K562 (cell line): ENCODE measurements at regions not wholly inside any gene's neighbourhood (a gene's known extent, or its start where the extent isn't known, plus 50 kb on each side); places are given as distances from the start of the nearest gene placed in this dataset.
A peak's percentile ranks its signal among the peaks of the same experiment; 100 is the strongest.

ENCODE experiments used
- ATAC-seq: fragments of 200-7000 bp; cut with Tn5 transposase; 3 replicates; pipeline ENCODE4 v1.9.1; 2020; ENCODE audit warnings: moderate library complexity
- BruUV-seq: library from RNA; stranded (reverse); fragments of 400-500 nt; replicated peaks from 2 replicates; lab custom pipeline; 2021; lab: Mats Ljungman, UMichigan
- CTCF ChIA-PET: fragments of 300-600 bp; formaldehyde crosslinking; extraction: SDS; loops from one replicate; lab custom pipeline; 2021; ENCODE audit warnings: low intra/inter-chr PET ratio; lab: Yijun Ruan, JAX
- POLR2A ChIA-PET: fragments of 300-600, 350-650 bp; sonication (Branson Sonifier 250); formaldehyde crosslinking; extraction: SDS; loops from one replicate; lab custom pipeline; 2021; ENCODE audit warnings: antibody characterized with exemption, inconsistent platforms; lab: Yijun Ruan, JAX
- DNase-seq, 4 experiments: peaks; one replicate each; pipeline versions ENCODE4 v3.0.0 to v3.0.0-alpha.2; 2011 to 2018; ENCODE audit warnings: low spot score in 3 of 4, mixed read lengths in 3 of 4; ENCODE audit errors: extremely low read depth in 1 of 4
- FAIRE-seq: peaks from 2 replicates; lab custom pipeline; 2011; peaks lifted over from hg19 to GRCh38; lab: Jason Lieb, UNC
- H2AFZ ChIP-seq: 2 replicates; pipeline ENCODE4 v1.6.0; 2011; ENCODE audit warnings: low read depth, low read length, control low read depth, inconsistent platforms
- H3K27ac ChIP-seq: fragments of 200-600 bp; 3 replicates; pipeline ENCODE4 v1.8.0; 2011; ENCODE audit warnings: low read depth, mild to moderate bottlenecking, control low read depth, inconsistent platforms, low read length, moderate library complexity, mixed read lengths; ENCODE audit errors: extremely low read depth
- H3K27me3 ChIP-seq, 2 experiments: fragments of 300-600 bp in 1 of 2; 2 replicates in 1 of 2; 3 replicates in 1 of 2; pipeline versions ENCODE4 v1.6.0 to v1.8.0; 2011; ENCODE audit warnings: inconsistent platforms in 2 of 2, low read length in 2 of 2, mild to moderate bottlenecking in 1 of 2, mixed read lengths in 1 of 2, moderate library complexity in 1 of 2; ENCODE audit not compliant: control insufficient read depth in 2 of 2, insufficient read depth in 2 of 2
- H3K36me3 ChIP-seq: fragments of 300-600 bp; 3 replicates; pipeline ENCODE4 v1.8.0; 2011; ENCODE audit warnings: mild to moderate bottlenecking, low read length, inconsistent platforms; ENCODE audit not compliant: control insufficient read depth, insufficient read depth
- H3K4me1 ChIP-seq, 2 experiments: fragments of 200-600 bp in 1 of 2; replicated peaks in 1 of 2; 2 replicates in 1 of 2; 3 replicates in 1 of 2; pipeline versions ENCODE4 v1.5.1 to v1.8.0; 2011; ENCODE audit warnings: inconsistent platforms in 2 of 2, low read length in 2 of 2, mild to moderate bottlenecking in 1 of 2, mixed read lengths in 1 of 2, moderate library complexity in 1 of 2; ENCODE audit not compliant: control insufficient read depth in 2 of 2, insufficient read depth in 2 of 2
- H3K4me2 ChIP-seq: 2 replicates; pipeline ENCODE4 v1.6.1; 2011; ENCODE audit warnings: low read length, control low read depth, inconsistent platforms, mixed read lengths; ENCODE audit not compliant: insufficient read depth
- H3K4me3 ChIP-seq: fragments of 200-600 bp; sonication (generic), shearing (Covaris generic); 2 replicates; pipeline ENCODE4 v1.5.1; 2016; ENCODE audit warnings: control low read depth, inconsistent platforms
- H3K79me2 ChIP-seq: fragments of 200-600 bp; 3 replicates; pipeline ENCODE4 v1.8.0; 2011; ENCODE audit warnings: low read length, inconsistent platforms; ENCODE audit not compliant: control insufficient read depth, insufficient read depth
- H3K9ac ChIP-seq, 2 experiments: 2 replicates each; pipeline versions ENCODE4 v1.6.0 to v1.6.1; 2011; ENCODE audit warnings: low read depth in 2 of 2, low read length in 2 of 2, control low read depth in 1 of 2, inconsistent platforms in 1 of 2, mild to moderate bottlenecking in 1 of 2, mixed read lengths in 1 of 2; ENCODE audit not compliant: insufficient read depth in 1 of 2
- H3K9me1 ChIP-seq: one replicate; pipeline ENCODE4 v1.6.0; 2011; ENCODE audit warnings: inconsistent platforms, mild to moderate bottlenecking, low read length, moderate library complexity; ENCODE audit not compliant: control insufficient read depth, insufficient read depth
- H3K9me3 ChIP-seq: replicated peaks from 2 replicates; pipeline ENCODE4 v1.5.1; 2011; ENCODE audit warnings: low read depth, low read length, inconsistent platforms; ENCODE audit not compliant: control insufficient read depth, insufficient read depth
- H4K20me1 ChIP-seq: replicated peaks from 2 replicates; pipeline ENCODE4 v1.6.1; 2011; ENCODE audit warnings: low read length, inconsistent platforms, mixed read lengths; ENCODE audit not compliant: control insufficient read depth, insufficient read depth
- RAD21 ChIP-seq, 2 experiments: fragments of 250-450 bp in 1 of 2; fragments of 450-650 bp in 1 of 2; sonication (Bioruptor Pico) in 1 of 2; formaldehyde crosslinking in 1 of 2; IDR thresholded peaks in 1 of 2; conservative IDR thresholded peaks in 1 of 2; 2 replicates each; pipeline versions ENCODE4 v1.4.0 to v1.8.0; 2020 to 2022; ENCODE audit warnings: mild to moderate bottlenecking in 2 of 2, moderate library complexity in 1 of 2
- REST ChIP-seq, 2 experiments: fragments of 450-650 bp; formaldehyde crosslinking in 1 of 2; IDR thresholded peaks; 2 replicates each; pipeline versions ENCODE4 v1.4.0 to v1.6.1; 2014 to 2020; ENCODE audit warnings: mild to moderate bottlenecking in 2 of 2, borderline replicate concordance in 1 of 2, low read depth in 1 of 2
- ZNF274 ChIP-seq: IDR thresholded peaks from 2 replicates; pipeline ENCODE4 v1.6.1; 2011; ENCODE audit warnings: low read depth, mild to moderate bottlenecking, low read length, moderate library complexity, borderline replicate concordance
- ZNF707 ChIP-seq: fragments of 250-450 bp; sonication (Bioruptor Pico); conservative IDR thresholded peaks from 2 replicates; pipeline ENCODE4 v1.8.0; 2022; ENCODE audit warnings: inconsistent platforms, mild to moderate bottlenecking, moderate library complexity
- WGBS: fragments of 100-300 bp; shearing (Covaris generic); methylation state at CpG from one replicate; pipeline ENCODE4 v1.1.6; 2016; ENCODE audit warnings: low coverage, mixed read lengths; ENCODE audit not compliant: insufficient coverage; ENCODE audit errors: missing lambda C conversion rate; 5-methylcytosine and 5-hydroxymethylcytosine counted together
- in situ Hi-C: fragments of 300-500 bp; cut with MboI; formaldehyde crosslinking; loops from 4 replicates; pipeline ENCODE4 v1.15.0; 2018; ENCODE audit warnings: inconsistent platforms, mixed read lengths
- intact Hi-C: fragments of 100-400 bp; cut with micrococcal nuclease; formaldehyde crosslinking; loops from 2 replicates; pipeline ENCODE4 v1.14.2; 2022
- TF ChIP-seq, protein P1 (sequence below): fragments of 450-650 bp; IDR thresholded peaks from 2 replicates; pipeline ENCODE4 v1.6.1; 2016; ENCODE audit warnings: low read depth, mild to moderate bottlenecking, moderate library complexity
- TF ChIP-seq, protein P2 (sequence below), 2 experiments: fragments of 200-800 bp in 1 of 2; sonication (Bioruptor generic) in 1 of 2; sonication (generic) in 1 of 2; formaldehyde crosslinking in 1 of 2; IDR thresholded peaks in 1 of 2; conservative IDR thresholded peaks in 1 of 2; 2 replicates each; pipeline versions ENCODE4 v1.5.0 to v1.6.1; 2016 to 2020; ENCODE audit warnings: missing compliant biosample characterization in 1 of 2, missing genetic modification characterization in 1 of 2, missing genetic modification reagents in 1 of 2
- TF ChIP-seq, protein P3 (sequence below): sonication (generic); formaldehyde crosslinking; IDR thresholded peaks from 2 replicates; pipeline ENCODE4 v1.8.1; 2022; ENCODE audit warnings: missing genetic modification reagents

DNA sequence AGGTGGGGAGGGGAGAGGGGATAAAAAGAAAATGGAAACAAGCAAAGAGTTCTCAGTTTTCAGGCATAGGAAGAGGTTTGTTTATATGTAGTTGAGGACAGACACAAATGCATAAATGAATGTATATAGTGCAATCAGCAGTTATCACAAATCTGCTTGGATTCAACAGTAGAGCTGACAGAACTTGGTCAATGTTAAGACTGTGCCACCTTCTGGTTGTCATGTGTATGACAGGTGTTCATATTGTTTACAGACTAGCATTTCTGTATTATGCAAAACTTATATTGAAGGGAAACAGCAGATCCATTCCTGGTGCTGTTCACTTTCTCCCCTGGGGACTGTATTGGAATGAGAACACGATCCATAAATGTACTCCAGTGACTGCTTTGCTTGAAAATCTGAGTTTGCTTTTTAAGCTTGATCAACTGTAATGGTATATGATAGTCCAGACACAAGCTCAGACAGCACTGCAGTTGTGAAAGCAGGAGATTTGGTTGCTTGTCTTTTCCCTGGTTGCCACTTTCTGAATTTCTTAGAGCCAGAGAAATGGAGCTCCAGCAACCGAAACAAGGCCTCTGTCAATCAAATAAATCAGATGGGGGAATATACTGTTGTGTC is 319.5 kb upstream of the OBI1 start:
- H3K9me3 ChIP-seq, result no peaks in the 10 kb centered on the region
- BruUV-seq, result no TSS peak
- 0% methylated on average over 2 of the region's 2 CpGs for WGBS
- intact Hi-C loops (loop anchor here (1.0 kb wide), 2 partner anchors 737 to 841 kb away; no protein-coding TSS in a partner anchor), in situ Hi-C loops (loop anchor here (25.0 kb wide), 1 partner anchor 841 kb away; no protein-coding TSS in a partner anchor)
- ChIA-PET CTCF (interaction anchor here (1.6 kb wide), 1 partner anchor 841 kb away, joined by 5 read pairs; no protein-coding TSS in a partner anchor), POLR2A (interaction anchor here (0.7 kb wide), 1 partner anchor 342 kb away, joined by 3 read pairs; no protein-coding TSS in a partner anchor)
- no peak overlapping the region for H3K9ac ChIP-seq
- H4K20me1 ChIP-seq, result no peaks in the 10 kb centered on the region
- peak; percentile 65 for FAIRE-seq
- H3K4me2 ChIP-seq, result no peak overlapping the region
- no peak overlapping the region for H3K4me3 ChIP-seq
- peak; percentile 20 to 52 (median 26) for DNase-seq
- H3K4me1 ChIP-seq, result no peaks in the 10 kb centered on the region
- H3K27ac ChIP-seq, result no peak overlapping the region
- no peaks in the 10 kb centered on the region for H3K9me1 ChIP-seq
- peak; percentile 80 for ATAC-seq
- H3K36me3 ChIP-seq, result no peaks in the 10 kb centered on the region
- no peaks in the 10 kb centered on the region for H3K79me2 ChIP-seq
- H3K27me3 ChIP-seq, result no peaks in the 10 kb centered on the region
- H2AFZ ChIP-seq, result no peak overlapping the region
- TF ChIP-seq ZNF707 (CRISPR knock-in tag) (no peak), RAD21 (CRISPR knock-in tag; conservative IDR thresholded peaks at IDR 0.05 in 1 of 2, IDR thresholded peaks at IDR 0.05 in 1 of 2) (peak; percentile 56 to 78), REST (IDR thresholded peaks at IDR 0.05; ENCODE audit: borderline replicate concordance) (peak; percentile 59; the same call in 1 of the 2 replicates), REST (CRISPR knock-in tag; IDR thresholded peaks at IDR 0.05; ENCODE audit: low read depth) (no peak), ZNF274 (no peak)
- TF ChIP-seq, protein P1, sequence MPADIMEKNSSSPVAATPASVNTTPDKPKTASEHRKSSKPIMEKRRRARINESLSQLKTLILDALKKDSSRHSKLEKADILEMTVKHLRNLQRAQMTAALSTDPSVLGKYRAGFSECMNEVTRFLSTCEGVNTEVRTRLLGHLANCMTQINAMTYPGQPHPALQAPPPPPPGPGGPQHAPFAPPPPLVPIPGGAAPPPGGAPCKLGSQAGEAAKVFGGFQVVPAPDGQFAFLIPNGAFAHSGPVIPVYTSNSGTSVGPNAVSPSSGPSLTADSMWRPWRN, result no peak
- TF ChIP-seq, protein P2, sequence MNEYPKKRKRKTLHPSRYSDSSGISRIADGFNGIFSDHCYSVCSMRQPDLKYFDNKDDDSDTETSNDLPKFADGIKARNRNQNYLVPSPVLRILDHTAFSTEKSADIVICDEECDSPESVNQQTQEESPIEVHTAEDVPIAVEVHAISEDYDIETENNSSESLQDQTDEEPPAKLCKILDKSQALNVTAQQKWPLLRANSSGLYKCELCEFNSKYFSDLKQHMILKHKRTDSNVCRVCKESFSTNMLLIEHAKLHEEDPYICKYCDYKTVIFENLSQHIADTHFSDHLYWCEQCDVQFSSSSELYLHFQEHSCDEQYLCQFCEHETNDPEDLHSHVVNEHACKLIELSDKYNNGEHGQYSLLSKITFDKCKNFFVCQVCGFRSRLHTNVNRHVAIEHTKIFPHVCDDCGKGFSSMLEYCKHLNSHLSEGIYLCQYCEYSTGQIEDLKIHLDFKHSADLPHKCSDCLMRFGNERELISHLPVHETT (CRISPR knock-in tag; conservative IDR thresholded peaks at IDR 0.05 in 1 of 2, IDR thresholded peaks at IDR 0.05 in 1 of 2), result no peak
- TF ChIP-seq, protein P3, sequence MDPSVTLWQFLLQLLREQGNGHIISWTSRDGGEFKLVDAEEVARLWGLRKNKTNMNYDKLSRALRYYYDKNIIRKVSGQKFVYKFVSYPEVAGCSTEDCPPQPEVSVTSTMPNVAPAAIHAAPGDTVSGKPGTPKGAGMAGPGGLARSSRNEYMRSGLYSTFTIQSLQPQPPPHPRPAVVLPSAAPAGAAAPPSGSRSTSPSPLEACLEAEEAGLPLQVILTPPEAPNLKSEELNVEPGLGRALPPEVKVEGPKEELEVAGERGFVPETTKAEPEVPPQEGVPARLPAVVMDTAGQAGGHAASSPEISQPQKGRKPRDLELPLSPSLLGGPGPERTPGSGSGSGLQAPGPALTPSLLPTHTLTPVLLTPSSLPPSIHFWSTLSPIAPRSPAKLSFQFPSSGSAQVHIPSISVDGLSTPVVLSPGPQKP (CRISPR knock-in tag), result no peak
